ENCODE measurements at regions not wholly inside any gene's neighbourhood (a gene's known extent, or its start where the extent isn't known, plus 50 kb on each side); places are given as distances from the start of the nearest gene placed in this dataset.

DNA sequence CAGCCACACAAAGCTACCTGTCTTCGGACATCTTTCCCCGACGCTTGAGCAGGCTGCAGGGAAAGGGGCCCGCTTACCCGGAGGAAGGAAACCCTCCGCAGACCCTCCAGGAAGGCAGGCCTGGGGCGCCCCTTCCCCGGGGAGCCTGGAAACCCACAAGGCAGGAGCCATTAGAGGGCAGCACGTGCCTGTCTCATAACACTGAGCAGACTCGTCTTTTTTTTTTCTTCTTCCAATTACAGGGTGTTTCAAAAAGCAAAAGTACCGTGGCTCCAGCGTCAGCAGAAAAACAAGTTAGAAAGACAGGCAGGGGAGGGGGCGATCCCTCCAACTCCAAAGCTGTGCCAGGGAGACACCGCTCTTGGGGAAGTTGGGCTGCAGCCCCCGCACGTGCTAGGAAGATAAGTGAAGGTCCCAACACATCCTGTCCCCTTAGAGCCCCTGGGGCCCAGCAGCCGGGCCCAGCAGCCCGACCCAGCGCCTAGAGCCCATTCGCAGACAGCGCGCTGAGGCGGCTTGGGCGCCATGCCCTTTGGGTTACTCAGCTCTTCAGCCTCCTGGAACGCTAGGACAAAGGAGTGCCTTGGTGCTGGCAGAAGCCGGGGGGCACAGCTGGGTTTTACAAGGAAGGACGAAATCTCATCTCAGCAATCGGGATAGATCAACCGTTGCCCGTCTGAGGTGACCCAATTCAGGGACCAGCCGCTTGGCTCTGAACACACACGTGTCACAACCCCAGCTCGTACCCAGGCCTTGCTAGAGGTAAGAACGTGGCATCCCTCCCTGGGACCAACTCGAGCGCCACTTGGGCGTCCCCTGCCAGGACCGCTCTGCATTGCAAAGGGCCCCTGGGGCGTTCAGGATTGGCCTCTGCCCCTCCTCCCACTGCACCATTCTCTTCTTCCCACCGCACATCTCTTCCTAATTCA is 136.3 kb downstream of the LY86 start:
- TF ChIP-seq GATA3 (IDR thresholded peaks at IDR 0.05; ENCODE audit: low read depth, low read length) = no peak
- TF ChIP-seq GATA2 (IDR thresholded peaks at IDR 0.05; ENCODE audit: low read depth, low read length) = no peak

Data from SH-SY5Y (cell line).